ENCODE measurements at regions not wholly inside any gene's neighbourhood (a gene's known extent, or its start where the extent isn't known, plus 50 kb on each side); places are given as distances from the start of the nearest gene placed in this dataset.

DNA sequence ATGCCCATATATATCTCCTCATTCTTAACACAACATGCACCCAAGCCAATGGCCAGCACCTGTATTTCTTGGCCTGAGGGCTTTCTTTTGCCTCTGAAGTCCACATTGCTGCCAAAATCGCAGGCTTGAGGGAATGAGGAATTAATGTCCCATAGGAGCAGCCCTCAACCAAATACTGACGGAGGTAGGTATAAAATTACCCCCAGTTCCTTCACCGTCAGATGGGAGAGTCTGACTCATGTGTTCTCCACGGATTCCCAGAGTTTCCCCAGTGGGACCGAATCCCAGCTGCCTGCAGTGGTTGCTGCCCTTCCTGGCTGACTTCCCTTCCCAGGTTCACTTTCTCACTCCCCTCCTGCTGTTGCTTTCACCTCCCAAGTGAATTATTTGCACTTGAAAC lies 602.2 kb upstream of the NOX3 start:
- TF ChIP-seq, protein P1, sequence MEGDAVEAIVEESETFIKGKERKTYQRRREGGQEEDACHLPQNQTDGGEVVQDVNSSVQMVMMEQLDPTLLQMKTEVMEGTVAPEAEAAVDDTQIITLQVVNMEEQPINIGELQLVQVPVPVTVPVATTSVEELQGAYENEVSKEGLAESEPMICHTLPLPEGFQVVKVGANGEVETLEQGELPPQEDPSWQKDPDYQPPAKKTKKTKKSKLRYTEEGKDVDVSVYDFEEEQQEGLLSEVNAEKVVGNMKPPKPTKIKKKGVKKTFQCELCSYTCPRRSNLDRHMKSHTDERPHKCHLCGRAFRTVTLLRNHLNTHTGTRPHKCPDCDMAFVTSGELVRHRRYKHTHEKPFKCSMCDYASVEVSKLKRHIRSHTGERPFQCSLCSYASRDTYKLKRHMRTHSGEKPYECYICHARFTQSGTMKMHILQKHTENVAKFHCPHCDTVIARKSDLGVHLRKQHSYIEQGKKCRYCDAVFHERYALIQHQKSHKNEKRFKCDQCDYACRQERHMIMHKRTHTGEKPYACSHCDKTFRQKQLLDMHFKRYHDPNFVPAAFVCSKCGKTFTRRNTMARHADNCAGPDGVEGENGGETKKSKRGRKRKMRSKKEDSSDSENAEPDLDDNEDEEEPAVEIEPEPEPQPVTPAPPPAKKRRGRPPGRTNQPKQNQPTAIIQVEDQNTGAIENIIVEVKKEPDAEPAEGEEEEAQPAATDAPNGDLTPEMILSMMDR (IDR thresholded peaks at IDR 0.05; ENCODE audit: insufficient read depth, low read depth, low read length, missing control alignments): no peak
- no peak overlapping the region for H3K4me3 ChIP-seq (ENCODE audit: low read length)
- no peak for DNase-seq (ENCODE audit: low read depth)

DNA sequence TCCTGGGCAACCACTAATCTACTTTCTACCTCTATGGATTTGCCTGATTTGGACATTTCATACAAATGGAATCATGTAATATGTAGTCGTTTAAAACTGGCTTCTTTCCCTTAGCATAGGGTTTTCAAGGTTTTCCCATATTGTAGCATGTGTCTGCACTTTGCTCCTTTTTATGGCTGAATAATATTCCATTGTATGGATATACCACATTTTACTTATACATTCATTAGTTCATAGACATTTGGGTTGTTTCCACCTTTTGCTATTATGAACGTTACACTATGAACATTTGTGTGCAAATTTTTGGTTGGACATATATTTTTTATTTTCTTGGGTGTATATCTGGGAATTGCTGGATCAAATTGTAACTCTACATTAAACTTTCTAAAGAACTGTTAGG lies 600.4 kb upstream of the NOX3 start:
- H3K4me3 ChIP-seq (ENCODE audit: low read length): no peak overlapping the region
- DNase-seq (ENCODE audit: low read depth): no peak
- TF ChIP-seq, protein P1 (IDR thresholded peaks at IDR 0.05; ENCODE audit: insufficient read depth, low read depth, low read length, missing control alignments): no peak

DNA sequence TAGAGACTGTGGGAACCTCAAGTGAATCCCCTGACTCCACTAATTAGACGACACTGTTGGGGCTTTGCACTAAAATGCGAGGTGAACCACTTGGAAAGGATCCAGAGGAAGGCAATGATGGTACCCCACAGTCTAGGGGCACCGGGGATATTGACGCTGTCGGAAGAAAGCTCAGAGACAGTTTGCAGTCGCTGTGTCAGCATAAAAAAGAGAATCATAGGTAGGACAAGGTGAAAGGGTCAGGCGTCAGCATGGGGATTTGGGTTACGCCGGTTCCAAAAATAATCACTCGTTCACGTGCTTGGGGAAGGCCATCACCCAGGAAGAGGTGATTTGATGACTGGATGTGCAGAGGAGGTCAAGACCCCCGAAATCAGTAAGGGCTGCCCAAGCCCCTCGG lies 598.0 kb upstream of the NOX3 start:
- TF ChIP-seq, protein P1 (IDR thresholded peaks at IDR 0.05; ENCODE audit: insufficient read depth, low read depth, low read length, missing control alignments): no peak
- no peak for DNase-seq (ENCODE audit: low read depth)

DNA sequence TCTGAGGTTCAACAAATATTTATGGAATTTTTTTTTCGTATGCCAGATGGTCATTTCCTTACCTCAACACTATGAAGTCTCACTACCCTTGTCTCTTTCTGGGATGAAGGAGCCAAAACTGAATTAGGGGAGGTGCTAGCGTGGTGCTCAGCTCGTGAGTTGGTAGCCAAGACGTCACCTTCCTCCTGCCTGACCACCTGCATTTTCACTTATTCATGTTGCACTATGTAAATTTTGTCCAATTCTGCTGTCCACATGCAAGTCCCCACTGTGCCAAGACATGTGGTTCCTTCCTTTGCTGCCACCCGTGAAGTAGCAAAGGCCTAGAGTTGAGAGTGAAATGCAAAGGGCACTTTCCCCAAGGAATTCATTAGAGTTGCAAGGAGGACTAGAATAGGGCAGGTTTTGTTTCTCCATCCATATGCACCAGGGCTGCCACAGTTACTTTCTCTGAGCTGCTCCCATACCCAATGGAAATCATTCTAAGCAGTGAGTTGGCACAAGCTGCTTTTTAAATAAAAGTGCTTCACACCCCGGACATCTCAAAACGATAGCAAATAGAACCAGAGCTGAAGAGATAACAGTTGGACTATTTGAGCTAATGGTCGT lies 591.3 kb upstream of the NOX3 start:
- DNase-seq (ENCODE audit: low read depth): no peak
- TF ChIP-seq, protein P1 (IDR thresholded peaks at IDR 0.05; ENCODE audit: insufficient read depth, low read depth, low read length, missing control alignments): no peak
- H3K4me3 ChIP-seq (ENCODE audit: low read length): no peak overlapping the region

More for the DNA sequence above, 598.0 kb upstream of the NOX3 start:
- H3K4me3 ChIP-seq (ENCODE audit: low read length): no peak overlapping the region

DNA sequence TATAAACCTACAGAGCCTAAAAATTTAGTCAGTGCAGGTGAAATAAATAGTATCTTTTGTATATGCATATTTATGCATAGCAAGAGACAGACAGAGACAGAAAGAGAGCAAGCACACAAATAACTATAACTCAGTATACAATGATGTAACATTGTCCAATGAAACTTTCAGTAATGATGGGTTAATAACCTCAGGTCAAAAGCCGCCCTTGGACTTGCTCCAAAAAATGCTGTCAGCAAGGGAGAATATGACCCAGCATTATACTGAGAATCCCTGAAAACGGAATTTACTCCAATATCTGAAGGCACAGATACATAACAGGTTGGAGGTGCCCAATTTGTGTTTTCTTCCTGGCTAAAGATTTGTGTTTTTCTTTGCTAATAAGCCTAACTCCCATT lies 590.6 kb upstream of the NOX3 start:
- TF ChIP-seq, protein P1 (IDR thresholded peaks at IDR 0.05; ENCODE audit: insufficient read depth, low read depth, low read length, missing control alignments): no peak
- no peak overlapping the region for H3K4me3 ChIP-seq (ENCODE audit: low read length)
- no peak for DNase-seq (ENCODE audit: low read depth)

DNA sequence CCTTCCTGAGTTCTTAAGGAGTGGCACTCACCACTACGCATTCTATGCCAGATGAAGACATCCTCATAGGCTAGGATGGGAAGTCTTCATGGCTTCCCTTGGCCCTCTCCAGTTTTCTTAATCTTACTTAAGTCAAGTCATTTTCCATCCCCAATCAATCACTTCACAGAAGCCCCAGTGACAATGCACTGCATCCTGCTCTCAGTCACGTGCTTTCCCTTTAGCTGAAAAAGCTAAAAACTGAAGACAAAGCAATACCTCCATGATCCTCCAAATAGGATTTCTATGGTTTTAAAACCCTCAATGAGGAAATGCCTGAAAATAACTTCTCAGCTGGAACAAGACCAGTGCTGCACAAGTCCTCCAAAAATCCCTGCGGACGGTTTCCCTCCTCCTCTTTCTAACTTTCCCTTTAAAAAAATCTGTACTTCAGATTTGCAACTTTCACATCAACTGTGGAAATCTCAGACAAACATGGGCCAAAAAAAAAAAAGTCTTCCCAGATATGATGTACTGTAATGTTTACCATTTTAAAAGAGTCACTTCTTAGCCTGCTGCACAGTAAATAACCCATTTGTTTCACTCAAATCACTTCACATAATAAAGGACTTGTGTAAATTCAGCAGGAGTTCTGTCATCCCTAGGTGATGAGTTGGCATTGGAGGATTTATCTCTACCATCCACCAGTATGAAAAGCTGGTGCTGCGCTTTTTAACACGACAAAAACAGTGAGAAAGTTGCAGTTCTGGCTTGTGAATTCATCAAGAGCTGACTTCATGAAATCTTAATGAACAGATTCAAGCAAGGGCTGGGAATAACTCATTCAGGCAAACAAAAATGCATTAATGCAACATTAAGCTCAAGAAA lies 590.0 kb upstream of the NOX3 start:
- H3K4me3 ChIP-seq (ENCODE audit: low read length): no peak overlapping the region
- TF ChIP-seq, protein P1 (IDR thresholded peaks at IDR 0.05; ENCODE audit: insufficient read depth, low read depth, low read length, missing control alignments): no peak
- DNase-seq (ENCODE audit: low read depth): no peak
